ENCODE measurements at regions not wholly inside any gene's neighbourhood (a gene's known extent, or its start where the extent isn't known, plus 50 kb on each side); places are given as distances from the start of the nearest gene placed in this dataset.
"Not testable (repeated sequence)": the region's sequence is repeated elsewhere in the genome, so short reads cannot be mapped to it uniquely, and the experiment has no call there.

DNA sequence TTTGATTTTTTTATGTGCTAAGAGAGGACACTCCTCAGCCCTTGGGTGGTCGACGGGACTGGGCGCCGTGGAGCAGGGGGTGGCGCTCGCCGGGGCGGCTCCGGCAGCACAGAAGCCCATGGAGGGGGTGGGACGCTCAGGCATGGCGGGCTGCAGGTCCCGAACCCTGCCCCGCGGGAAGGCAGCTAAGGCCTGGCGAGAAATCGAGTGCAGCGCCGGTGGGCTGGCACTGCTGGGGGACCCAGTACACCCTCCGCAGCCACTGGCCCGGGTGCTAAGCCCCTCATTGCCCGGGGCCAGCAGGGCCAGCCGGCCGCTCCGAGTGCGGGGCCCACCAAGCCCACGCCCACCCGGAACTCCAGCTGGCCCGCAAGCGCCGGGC, 669.7 kb upstream of the CTNND2 start:
- not testable (repeated sequence) for H3K27me3 ChIP-seq (ENCODE audit: control insufficient read depth in 2 of 2, insufficient read depth in 1 of 2, low read length in 1 of 2); H3K27ac ChIP-seq (ENCODE audit: low read depth in 1 of 2, low read length in 1 of 2); H3K4me3 ChIP-seq (ENCODE audit: low read length in 2 of 2); DNase-seq (ENCODE audit: low read depth in 6 of 9, low spot score in 9 of 9); H3K9me3 ChIP-seq (ENCODE audit: control insufficient read depth in 2 of 2, insufficient read depth in 1 of 2, low read length in 1 of 2); H3K4me1 ChIP-seq (ENCODE audit: control insufficient read depth in 2 of 2, insufficient read depth in 2 of 2, low read length in 2 of 2); H3K36me3 ChIP-seq (ENCODE audit: control insufficient read depth in 2 of 2, insufficient read depth in 2 of 2, low read length in 1 of 2)
- WGBS = 97% methylated on average over 30 of the region's 30 CpGs

DNA sequence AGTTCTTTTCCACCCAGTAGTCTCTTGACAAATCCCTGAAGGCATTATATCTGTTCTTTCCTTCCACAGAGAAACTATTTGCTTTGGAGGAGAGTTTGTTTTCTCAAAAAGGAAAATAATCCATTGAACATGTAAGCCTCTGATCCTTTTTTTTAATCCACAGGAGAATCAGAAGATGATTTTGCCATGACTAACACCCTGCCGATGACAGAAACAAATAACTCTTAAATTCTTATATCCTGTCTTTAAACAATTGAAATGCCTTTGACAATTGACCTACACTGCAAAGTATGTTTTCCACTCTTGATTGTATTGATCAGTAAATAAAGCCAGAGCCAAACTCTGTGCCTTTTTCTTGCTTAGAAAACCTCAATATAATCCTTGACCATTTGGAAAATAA, 666.4 kb upstream of the CTNND2 start:
- H3K36me3 ChIP-seq (ENCODE audit: control insufficient read depth in 2 of 2, insufficient read depth in 2 of 2, low read length in 1 of 2) = no peaks in the 10 kb centered on the region
- no peaks in the 10 kb centered on the region for H3K27me3 ChIP-seq (ENCODE audit: control insufficient read depth in 2 of 2, insufficient read depth in 1 of 2, low read length in 1 of 2)
- no peak overlapping the region for H3K27ac ChIP-seq (ENCODE audit: low read depth in 1 of 2, low read length in 1 of 2)
- peaks cover 0 to 3% of the 10 kb centered on the region in 2 donors for H3K9me3 ChIP-seq (ENCODE audit: control insufficient read depth in 2 of 2, insufficient read depth in 1 of 2, low read length in 1 of 2)
- WGBS = 81% methylated on average over 1 of the region's 1 CpG
- H3K4me3 ChIP-seq (ENCODE audit: low read length in 2 of 2) = no peak overlapping the region
- DNase-seq (ENCODE audit: low read depth in 6 of 9, low spot score in 9 of 9) = no peak
- H3K4me1 ChIP-seq (ENCODE audit: control insufficient read depth in 2 of 2, insufficient read depth in 2 of 2, low read length in 2 of 2) = no peaks in the 10 kb centered on the region

DNA sequence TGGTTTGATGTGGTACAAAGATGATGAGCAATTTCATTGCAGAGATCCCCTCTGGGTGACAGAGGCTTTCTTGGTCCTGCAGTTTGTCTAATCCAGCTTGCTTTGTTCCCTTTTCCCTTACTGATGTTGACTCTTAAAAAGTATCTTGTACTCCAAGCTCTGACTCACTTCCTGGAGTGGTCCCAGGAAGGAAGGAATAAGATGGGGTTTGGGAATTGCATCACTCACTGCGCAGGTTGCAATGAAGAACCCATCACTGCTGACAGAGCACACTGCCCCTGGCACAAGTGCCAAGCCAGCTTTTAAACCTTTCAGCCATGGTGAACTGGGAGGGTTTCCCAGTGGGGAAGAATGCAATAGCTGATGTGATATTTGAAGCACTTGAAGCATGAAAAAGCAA, 662.2 kb upstream of the CTNND2 start:
- H3K4me1 ChIP-seq (ENCODE audit: control insufficient read depth in 2 of 2, insufficient read depth in 2 of 2, low read length in 2 of 2) = no peaks in the 10 kb centered on the region
- no peaks in the 10 kb centered on the region for H3K9me3 ChIP-seq (ENCODE audit: control insufficient read depth in 2 of 2, insufficient read depth in 1 of 2, low read length in 1 of 2)
- WGBS = 98% methylated on average over 1 of the region's 1 CpG
- H3K36me3 ChIP-seq (ENCODE audit: control insufficient read depth in 2 of 2, insufficient read depth in 2 of 2, low read length in 1 of 2) = no peaks in the 10 kb centered on the region
- no peaks in the 10 kb centered on the region for H3K27me3 ChIP-seq (ENCODE audit: control insufficient read depth in 2 of 2, insufficient read depth in 1 of 2, low read length in 1 of 2)
- no peak overlapping the region for H3K4me3 ChIP-seq (ENCODE audit: low read length in 2 of 2)
- no peak for DNase-seq (ENCODE audit: low read depth in 6 of 9, low spot score in 9 of 9)
- H3K27ac ChIP-seq (ENCODE audit: low read depth in 1 of 2, low read length in 1 of 2) = no peak overlapping the region

DNA sequence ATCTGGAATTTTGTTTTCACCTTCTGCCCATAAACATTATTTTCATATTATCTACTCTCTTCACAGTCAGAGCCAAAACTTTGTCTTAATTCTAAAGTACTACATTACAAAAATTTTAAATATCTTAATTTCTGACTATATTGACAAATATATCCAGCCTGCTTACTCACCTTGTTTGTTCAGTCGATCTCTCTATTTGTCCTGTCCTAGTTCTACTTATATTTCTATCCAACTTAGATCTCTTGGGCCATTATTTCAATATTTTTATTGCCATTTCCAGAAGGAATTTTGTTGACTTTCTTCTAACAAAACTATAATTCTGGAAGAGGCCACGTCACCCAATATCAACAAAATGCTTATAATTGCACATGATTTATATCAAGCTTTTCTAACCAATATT, 652.8 kb upstream of the CTNND2 start:
- no peak overlapping the region for H3K27ac ChIP-seq (ENCODE audit: low read depth in 1 of 2, low read length in 1 of 2)
- no peak for DNase-seq (ENCODE audit: low read depth in 6 of 9, low spot score in 9 of 9)
- H3K4me3 ChIP-seq (ENCODE audit: low read length in 2 of 2) = no peak overlapping the region
- WGBS = 88% methylated on average over 2 of the region's 2 CpGs
- H3K36me3 ChIP-seq (ENCODE audit: control insufficient read depth in 2 of 2, insufficient read depth in 2 of 2, low read length in 1 of 2) = no peaks in the 10 kb centered on the region
- no peaks in the 10 kb centered on the region for H3K9me3 ChIP-seq (ENCODE audit: control insufficient read depth in 2 of 2, insufficient read depth in 1 of 2, low read length in 1 of 2)
- no peaks in the 10 kb centered on the region for H3K27me3 ChIP-seq (ENCODE audit: control insufficient read depth in 2 of 2, insufficient read depth in 1 of 2, low read length in 1 of 2)
- H3K4me1 ChIP-seq (ENCODE audit: control insufficient read depth in 2 of 2, insufficient read depth in 2 of 2, low read length in 2 of 2) = no peaks in the 10 kb centered on the region

DNA sequence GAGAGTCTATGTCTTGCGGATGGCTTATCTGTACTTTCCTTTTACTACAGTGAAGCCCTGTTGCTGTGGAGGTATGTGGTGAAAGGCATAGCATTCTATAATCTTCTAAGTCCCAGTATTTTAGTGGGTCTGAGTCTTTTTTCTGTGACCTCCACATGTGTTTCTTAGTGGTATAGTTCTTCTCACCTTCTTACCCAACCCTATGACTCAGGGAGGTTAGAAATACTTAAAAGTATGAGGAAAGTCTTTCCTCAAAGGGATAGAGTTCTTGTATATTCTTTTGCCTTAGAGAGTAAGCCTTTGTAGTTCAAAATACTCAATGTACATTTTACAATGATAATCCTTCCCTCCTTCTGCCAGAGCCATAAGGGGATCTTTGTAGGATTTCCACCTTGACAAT, 621.9 kb upstream of the CTNND2 start:
- Histone ChIP-seq H3K27ac (ENCODE audit: low read depth in 1 of 2, low read length in 1 of 2) (no peak overlapping the region), H3K9me3 (ENCODE audit: control insufficient read depth in 2 of 2, insufficient read depth in 1 of 2, low read length in 1 of 2) (no peaks in the 10 kb centered on the region), H3K4me1 (ENCODE audit: control insufficient read depth in 2 of 2, insufficient read depth in 2 of 2, low read length in 2 of 2) (no peaks in the 10 kb centered on the region), H3K27me3 (ENCODE audit: control insufficient read depth in 2 of 2, insufficient read depth in 1 of 2, low read length in 1 of 2) (no peaks in the 10 kb centered on the region), H3K36me3 (ENCODE audit: control insufficient read depth in 2 of 2, insufficient read depth in 2 of 2, low read length in 1 of 2) (no peaks in the 10 kb centered on the region), H3K4me3 (ENCODE audit: low read length in 2 of 2) (no peak overlapping the region)
- WGBS = 98% methylated on average over 1 of the region's 1 CpG
- no peak for DNase-seq (ENCODE audit: low read depth in 6 of 9, low spot score in 9 of 9)

DNA sequence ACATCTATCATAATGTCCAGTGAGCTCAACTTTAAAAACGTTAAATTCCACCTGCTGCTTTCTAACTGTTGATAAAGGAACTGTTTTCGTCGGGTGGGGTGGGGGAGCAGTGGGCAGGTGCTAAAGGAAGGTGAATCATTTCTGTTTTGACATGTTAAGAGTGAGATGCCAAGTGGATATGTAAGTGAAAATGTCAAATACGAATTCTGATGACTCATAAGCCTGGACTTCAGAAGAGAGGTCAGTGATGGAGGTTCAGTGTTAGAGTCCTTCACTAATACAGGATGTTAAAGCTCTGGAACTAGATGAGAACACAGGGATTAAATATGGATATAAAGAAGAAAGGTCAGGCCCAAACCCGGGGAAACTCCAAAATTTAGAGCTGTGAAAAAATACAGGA, 617.9 kb upstream of the CTNND2 start:
- H3K4me1 ChIP-seq (ENCODE audit: control insufficient read depth in 2 of 2, insufficient read depth in 2 of 2, low read length in 2 of 2) = no peaks in the 10 kb centered on the region
- no peaks in the 10 kb centered on the region for H3K27me3 ChIP-seq (ENCODE audit: control insufficient read depth in 2 of 2, insufficient read depth in 1 of 2, low read length in 1 of 2)
- peaks cover 2 to 8% of the 10 kb centered on the region in 2 donors for H3K9me3 ChIP-seq (ENCODE audit: control insufficient read depth in 2 of 2, insufficient read depth in 1 of 2, low read length in 1 of 2)
- H3K36me3 ChIP-seq (ENCODE audit: control insufficient read depth in 2 of 2, insufficient read depth in 2 of 2, low read length in 1 of 2) = no peaks in the 10 kb centered on the region
- no peak for DNase-seq (ENCODE audit: low read depth in 6 of 9, low spot score in 9 of 9)
- H3K27ac ChIP-seq (ENCODE audit: low read depth in 1 of 2, low read length in 1 of 2) = no peak overlapping the region
- 85% methylated on average over 5 of the region's 5 CpGs for WGBS
- H3K4me3 ChIP-seq (ENCODE audit: low read length in 2 of 2) = no peak overlapping the region

DNA sequence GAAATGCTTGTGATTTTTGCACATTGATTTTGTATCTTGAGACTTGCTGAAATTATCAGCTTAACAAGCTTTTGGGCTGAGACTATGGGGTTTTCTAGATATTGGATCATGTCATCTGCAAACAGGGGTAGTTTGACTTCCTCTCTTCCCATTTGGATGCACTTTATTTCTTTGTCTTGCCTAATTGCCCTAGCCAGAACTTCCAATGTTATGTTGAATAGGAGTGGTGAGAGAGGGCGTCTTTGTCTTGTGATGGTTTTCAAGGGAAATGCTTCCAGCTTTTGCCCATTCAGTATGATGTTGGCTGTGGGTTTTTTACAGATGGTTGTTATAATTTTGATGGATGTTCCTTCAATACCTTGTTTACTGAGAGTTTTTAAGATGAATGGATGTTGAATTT, 600.7 kb upstream of the CTNND2 start:
- H3K9me3 ChIP-seq (ENCODE audit: control insufficient read depth in 2 of 2, insufficient read depth in 1 of 2, low read length in 1 of 2); H3K27me3 ChIP-seq (ENCODE audit: control insufficient read depth in 2 of 2, insufficient read depth in 1 of 2, low read length in 1 of 2); H3K27ac ChIP-seq (ENCODE audit: low read depth in 1 of 2, low read length in 1 of 2); H3K4me3 ChIP-seq (ENCODE audit: low read length in 2 of 2); H3K36me3 ChIP-seq (ENCODE audit: control insufficient read depth in 2 of 2, insufficient read depth in 2 of 2, low read length in 1 of 2); H3K4me1 ChIP-seq (ENCODE audit: control insufficient read depth in 2 of 2, insufficient read depth in 2 of 2, low read length in 2 of 2); DNase-seq (ENCODE audit: low read depth in 6 of 9, low spot score in 9 of 9): not testable (repeated sequence)
- 88% methylated on average over 1 of the region's 1 CpG for WGBS

DNA sequence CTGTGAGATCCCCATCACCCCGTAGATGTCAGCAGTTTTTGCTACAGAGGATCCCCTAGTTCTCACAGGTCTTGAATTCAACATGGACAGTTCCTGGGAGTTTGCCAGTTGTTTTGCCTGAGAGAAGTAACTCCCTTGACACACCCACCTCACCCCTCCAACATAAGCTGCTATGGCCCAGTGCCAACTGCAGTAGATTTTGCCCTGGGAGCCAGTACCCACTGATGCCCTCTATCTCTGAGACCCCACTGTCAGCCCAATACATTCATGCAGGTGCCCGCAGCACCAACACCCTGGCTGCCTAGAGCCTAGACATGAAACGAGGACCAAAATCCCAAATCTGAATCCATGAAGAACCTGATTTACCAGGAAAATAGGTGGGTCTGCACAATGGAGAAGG, 583.9 kb upstream of the CTNND2 start:
- Histone ChIP-seq H3K27ac (ENCODE audit: low read depth in 1 of 2, low read length in 1 of 2) (no peak overlapping the region), H3K27me3 (ENCODE audit: control insufficient read depth in 2 of 2, insufficient read depth in 1 of 2, low read length in 1 of 2) (no peaks in the 10 kb centered on the region), H3K4me3 (ENCODE audit: low read length in 2 of 2) (no peak overlapping the region), H3K4me1 (ENCODE audit: control insufficient read depth in 2 of 2, insufficient read depth in 2 of 2, low read length in 2 of 2) (no peaks in the 10 kb centered on the region), H3K9me3 (ENCODE audit: control insufficient read depth in 2 of 2, insufficient read depth in 1 of 2, low read length in 1 of 2) (peaks cover 0 to 4% of the 10 kb centered on the region in 2 donors), H3K36me3 (ENCODE audit: control insufficient read depth in 2 of 2, insufficient read depth in 2 of 2, low read length in 1 of 2) (no peaks in the 10 kb centered on the region)
- DNase-seq (ENCODE audit: low read depth in 6 of 9, low spot score in 9 of 9) = no peak
- 91% methylated on average over 3 of the region's 3 CpGs for WGBS

DNA sequence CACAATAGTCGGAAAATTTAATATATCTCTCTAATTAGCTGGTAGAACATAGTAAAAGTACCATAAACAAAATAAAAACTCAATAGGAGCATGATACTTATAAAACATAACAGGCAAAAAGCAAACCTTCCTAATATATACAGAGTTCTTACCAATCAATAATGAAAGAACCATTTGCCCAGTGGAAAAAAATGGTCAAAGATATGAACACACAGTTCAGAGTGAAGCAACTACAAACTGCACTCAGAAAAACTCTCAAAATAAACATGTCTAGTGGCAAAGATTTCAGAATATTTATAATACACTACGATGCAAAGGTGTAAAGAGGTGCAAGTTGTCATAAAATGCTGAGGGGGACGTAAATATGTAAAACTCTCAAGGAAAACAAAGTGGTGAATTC, 576.2 kb upstream of the CTNND2 start:
- 92% methylated on average over 3 of the region's 3 CpGs for WGBS
- H3K36me3 ChIP-seq (ENCODE audit: control insufficient read depth in 2 of 2, insufficient read depth in 2 of 2, low read length in 1 of 2) = no peaks in the 10 kb centered on the region
- no peak for DNase-seq (ENCODE audit: low read depth in 6 of 9, low spot score in 9 of 9)
- H3K27ac ChIP-seq (ENCODE audit: low read depth in 1 of 2, low read length in 1 of 2) = no peak overlapping the region
- peaks cover 0 to 4% of the 10 kb centered on the region in 2 donors for H3K9me3 ChIP-seq (ENCODE audit: control insufficient read depth in 2 of 2, insufficient read depth in 1 of 2, low read length in 1 of 2)
- no peak overlapping the region for H3K4me3 ChIP-seq (ENCODE audit: low read length in 2 of 2)
- no peaks in the 10 kb centered on the region for H3K27me3 ChIP-seq (ENCODE audit: control insufficient read depth in 2 of 2, insufficient read depth in 1 of 2, low read length in 1 of 2)
- H3K4me1 ChIP-seq (ENCODE audit: control insufficient read depth in 2 of 2, insufficient read depth in 2 of 2, low read length in 2 of 2) = no peaks in the 10 kb centered on the region

DNA sequence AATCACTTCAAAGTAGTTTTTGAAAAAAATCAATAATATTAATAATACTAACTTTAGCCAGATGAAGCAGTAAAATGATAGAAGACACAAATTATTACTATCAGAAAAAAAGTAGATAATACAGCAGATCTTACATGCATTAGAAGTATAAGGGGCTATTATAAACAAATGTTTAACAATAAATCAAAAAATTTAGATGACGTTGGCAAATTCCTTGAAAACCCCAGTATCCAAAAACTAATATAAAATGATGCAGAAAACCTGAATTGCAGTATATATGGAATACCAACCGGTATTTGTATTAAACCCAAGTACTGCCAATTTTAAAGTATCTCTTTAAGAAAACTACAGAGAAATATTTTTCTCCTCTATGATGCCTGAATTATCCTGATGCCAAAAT, 573.3 kb upstream of the CTNND2 start:
- Histone ChIP-seq H3K9me3 (ENCODE audit: control insufficient read depth in 2 of 2, insufficient read depth in 1 of 2, low read length in 1 of 2) (no peaks in the 10 kb centered on the region), H3K4me3 (ENCODE audit: low read length in 2 of 2) (no peak overlapping the region), H3K36me3 (ENCODE audit: control insufficient read depth in 2 of 2, insufficient read depth in 2 of 2, low read length in 1 of 2) (no peaks in the 10 kb centered on the region), H3K27ac (ENCODE audit: low read depth in 1 of 2, low read length in 1 of 2) (no peak overlapping the region), H3K27me3 (ENCODE audit: control insufficient read depth in 2 of 2, insufficient read depth in 1 of 2, low read length in 1 of 2) (no peaks in the 10 kb centered on the region), H3K4me1 (ENCODE audit: control insufficient read depth in 2 of 2, insufficient read depth in 2 of 2, low read length in 2 of 2) (no peaks in the 10 kb centered on the region)
- 97% methylated on average over 2 of the region's 2 CpGs for WGBS
- no peak for DNase-seq (ENCODE audit: low read depth in 6 of 9, low spot score in 9 of 9)

Data from thymus (tissue), 11 donors.